Neural progenitor cell (in vitro differentiated cells): ENCODE measurements at regions not wholly inside any gene's neighbourhood (a gene's known extent, or its start where the extent isn't known, plus 50 kb on each side); places are given as distances from the start of the nearest gene placed in this dataset.

Experiments used
- DNase-seq: peaks from one replicate; pipeline ENCODE4 v3.0.0-alpha.2; 2016; ENCODE audit warnings: low spot score
- H2AFZ ChIP-seq: fragments of 200-600 bp; sonication (generic); replicated peaks from 2 replicates; pipeline ENCODE4 v1.6.1; 2016; ENCODE audit warnings: antibody characterized with exemption
- H3F3A ChIP-seq: fragments of 200-600 bp; sonication (generic); 2 replicates; pipeline ENCODE4 v1.6.1; 2016; ENCODE audit warnings: antibody characterized with exemption, low read depth
- H3K27ac ChIP-seq: fragments of 200-600 bp; sonication (generic); 2 replicates; pipeline ENCODE4 v1.5.1; 2016; ENCODE audit warnings: mild to moderate bottlenecking
- H3K27me3 ChIP-seq: fragments of 200-600 bp; sonication (generic); 2 replicates; pipeline ENCODE4 v1.6.1; 2016; ENCODE audit warnings: mild to moderate bottlenecking, moderate library complexity
- H3K36me3 ChIP-seq: fragments of 200-600 bp; sonication (generic); 2 replicates; pipeline ENCODE4 v1.5.1; 2016
- H3K4me1 ChIP-seq: fragments of 200-600 bp; sonication (generic); 2 replicates; pipeline ENCODE4 v1.6.1; 2016; ENCODE audit warnings: mixed run types
- H3K4me2 ChIP-seq: fragments of 200-600 bp; sonication (generic); 2 replicates; pipeline ENCODE4 v1.6.1; 2016
- H3K4me3 ChIP-seq: fragments of 200-600 bp; sonication (generic); 2 replicates; pipeline ENCODE4 v1.5.1; 2016
- H3K79me2 ChIP-seq: fragments of 200-600 bp; sonication (generic); 2 replicates; pipeline ENCODE4 v1.6.1; 2016; ENCODE audit warnings: low read depth
- H3K9ac ChIP-seq: fragments of 200-600 bp; sonication (generic); 2 replicates; pipeline ENCODE4 v1.6.1; 2016
- H3K9me3 ChIP-seq: fragments of 200-600 bp; sonication (generic); 2 replicates; pipeline ENCODE4 v1.5.1; 2016; ENCODE audit warnings: low read depth
- H4K20me1 ChIP-seq: fragments of 200-600 bp; sonication (generic); 2 replicates; pipeline ENCODE4 v1.6.1; 2016; ENCODE audit warnings: low read depth
- H3K27ac Mint-ChIP-seq: 3 replicates; pipeline ENCODE4 v1.8.0; 2021; ENCODE audit warnings: mixed read lengths
- H3K27me3 Mint-ChIP-seq: 2 replicates; pipeline ENCODE4 v1.8.0; 2022; ENCODE audit warnings: low read depth, mild to moderate bottlenecking, inconsistent platforms, moderate library complexity, mixed read lengths; ENCODE audit not compliant: insufficient read depth
- H3K36me3 Mint-ChIP-seq: 3 replicates; pipeline ENCODE4 v1.8.0; 2021; ENCODE audit warnings: mixed read lengths
- H3K4me1 Mint-ChIP-seq: 3 replicates; pipeline ENCODE4 v1.8.0; 2021; ENCODE audit warnings: mixed read lengths
- H3K4me3 Mint-ChIP-seq: 3 replicates; pipeline ENCODE4 v1.8.0; 2021; ENCODE audit warnings: mild to moderate bottlenecking, moderate library complexity, mixed read lengths
- H3K9me3 Mint-ChIP-seq: 3 replicates; pipeline ENCODE4 v1.8.0; 2020; ENCODE audit warnings: mixed read lengths
- CTCF ChIP-seq: fragments of 200-600 bp; sonication (generic); IDR thresholded peaks from 2 replicates; pipeline ENCODE4 v1.5.1; 2017; ENCODE audit warnings: antibody characterized with exemption, mild to moderate bottlenecking
- EZH2 ChIP-seq: fragments of 200-600 bp; sonication (generic); IDR thresholded peaks from 2 replicates; pipeline ENCODE4 v1.6.1; 2017; ENCODE audit warnings: antibody characterized with exemption, mild to moderate bottlenecking, moderate library complexity
- EZH2phosphoT487 ChIP-seq: fragments of 200-600 bp; sonication (generic); IDR thresholded peaks from 2 replicates; pipeline ENCODE4 v1.6.1; 2017; ENCODE audit warnings: antibody characterized with exemption

DNA sequence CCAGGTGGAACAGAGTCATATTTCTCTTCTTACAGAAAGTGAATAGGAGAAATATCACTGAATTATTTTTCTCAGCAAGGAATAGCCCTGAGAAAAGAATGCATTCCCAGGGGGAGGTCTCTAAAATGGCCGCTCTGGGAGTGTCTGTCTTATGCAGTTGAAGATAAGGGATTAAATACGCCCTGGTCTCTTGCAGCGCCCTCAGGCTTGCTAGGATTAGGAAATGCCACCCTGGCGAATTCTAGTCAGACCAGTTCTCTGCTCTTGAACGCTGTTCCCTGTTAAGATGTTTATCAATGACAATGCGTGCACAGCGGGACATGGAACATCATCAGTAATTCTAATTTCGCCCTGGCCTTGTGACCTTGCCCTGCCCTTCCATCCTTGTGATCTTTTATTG is 949.0 kb upstream of the SEMA6D start:
- Mint-ChIP-seq H3K27me3 (no peaks in the 10 kb centered on the region), H3K27ac (no peak overlapping the region), H3K36me3 (no peaks in the 10 kb centered on the region), H3K4me3 (no peak overlapping the region), H3K4me1 (no peaks in the 10 kb centered on the region), H3K9me3 (peaks cover 9% of the 10 kb centered on the region)
- H3K9ac ChIP-seq = no peak overlapping the region
- no peak overlapping the region for H3K27ac ChIP-seq
- H3K4me3 ChIP-seq = no peak overlapping the region
- H3K9me3 ChIP-seq = no peaks in the 10 kb centered on the region
- H3K27me3 ChIP-seq = no peaks in the 10 kb centered on the region
- no peaks in the 10 kb centered on the region for H3F3A ChIP-seq
- H3K79me2 ChIP-seq = no peaks in the 10 kb centered on the region
- H2AFZ ChIP-seq = no peak overlapping the region
- TF ChIP-seq EZH2 = no peak
- TF ChIP-seq EZH2phosphoT487 = no peak
- TF ChIP-seq CTCF = no peak
- no peaks in the 10 kb centered on the region for H3K4me1 ChIP-seq
- no peaks in the 10 kb centered on the region for H3K36me3 ChIP-seq
- H3K4me2 ChIP-seq = no peak overlapping the region
- no peak for DNase-seq
- no peaks in the 10 kb centered on the region for H4K20me1 ChIP-seq

- no peaks in the 10 kb centered on the region for H3K27me3 Mint-ChIP-seq
- Histone ChIP-seq H4K20me1 (no peaks in the 10 kb centered on the region), H3K79me2 (no peaks in the 10 kb centered on the region), H2AFZ (no peak overlapping the region), H3K36me3 (no peaks in the 10 kb centered on the region), H3K4me2 (no peak overlapping the region), H3K27me3 (no peaks in the 10 kb centered on the region), H3K9me3 (no peaks in the 10 kb centered on the region), H3K27ac (no peak overlapping the region), H3K4me3 (no peak overlapping the region), H3K4me1 (no peaks in the 10 kb centered on the region), H3F3A (no peaks in the 10 kb centered on the region), H3K9ac (no peak overlapping the region)
- no peak overlapping the region for H3K27ac Mint-ChIP-seq
- TF ChIP-seq EZH2 = no peak
- TF ChIP-seq EZH2phosphoT487 = no peak
- no peak for TF ChIP-seq CTCF
- no peak overlapping the region for H3K4me3 Mint-ChIP-seq
- H3K4me1 Mint-ChIP-seq = no peaks in the 10 kb centered on the region
- H3K9me3 Mint-ChIP-seq = peaks cover 9% of the 10 kb centered on the region
- no peaks in the 10 kb centered on the region for H3K36me3 Mint-ChIP-seq
- DNase-seq = no peak
Observed at GRCh38 chr15:46773016-46773415, 944.3 kb upstream of the SEMA6D start.

GRCh38 chr15:46778876-46779275 is 938.4 kb upstream of the SEMA6D start:
- Mint-ChIP-seq H3K27me3 (no peaks in the 10 kb centered on the region), H3K27ac (no peak overlapping the region), H3K36me3 (no peaks in the 10 kb centered on the region), H3K4me3 (no peak overlapping the region), H3K4me1 (no peaks in the 10 kb centered on the region), H3K9me3 (no peaks in the 10 kb centered on the region)
- peak; percentile 34 for DNase-seq
- Histone ChIP-seq H3F3A (no peaks in the 10 kb centered on the region), H3K4me3 (no peak overlapping the region), H3K4me2 (no peak overlapping the region), H4K20me1 (no peaks in the 10 kb centered on the region), H3K4me1 (no peaks in the 10 kb centered on the region), H3K79me2 (no peaks in the 10 kb centered on the region), H2AFZ (peak overlapping the region; percentile 35), H3K9me3 (no peaks in the 10 kb centered on the region), H3K9ac (no peak overlapping the region), H3K27ac (no peak overlapping the region), H3K36me3 (no peaks in the 10 kb centered on the region), H3K27me3 (no peaks in the 10 kb centered on the region)
- no peak for TF ChIP-seq EZH2phosphoT487
- no peak for TF ChIP-seq EZH2
- no peak for TF ChIP-seq CTCF
